Retina (tissue), 1 donor: ENCODE measurements at regions not wholly inside any gene's neighbourhood (a gene's known extent, or its start where the extent isn't known, plus 50 kb on each side); places are given as distances from the start of the nearest gene placed in this dataset.
"Not testable (repeated sequence)": the region's sequence is repeated elsewhere in the genome, so short reads cannot be mapped to it uniquely, and the experiment has no call there.

Experiments used
- DNase-seq: peaks from one replicate; pipeline ENCODE4 v3.0.0-alpha.2; 2016

DNA sequence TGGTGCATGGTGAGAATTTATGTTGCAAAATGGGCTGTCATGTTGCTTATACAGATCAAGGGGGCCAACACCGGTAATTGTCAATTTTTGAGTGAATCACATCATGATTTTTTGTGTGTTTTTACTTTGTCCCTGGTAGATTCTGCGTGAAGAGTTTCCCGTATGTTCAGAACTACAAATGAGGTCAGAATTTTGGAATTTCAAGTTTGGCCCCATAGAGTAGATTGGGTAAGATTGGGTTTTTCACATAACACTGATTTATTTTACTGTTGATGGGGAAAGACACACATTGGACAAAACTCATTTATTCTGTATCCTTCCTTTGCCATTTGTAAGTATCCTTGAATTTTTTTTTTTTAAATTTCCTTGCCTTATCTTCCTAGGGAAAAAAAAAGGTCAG is 158.5 kb upstream of the MXRA5 start:
- no peak for DNase-seq

DNA sequence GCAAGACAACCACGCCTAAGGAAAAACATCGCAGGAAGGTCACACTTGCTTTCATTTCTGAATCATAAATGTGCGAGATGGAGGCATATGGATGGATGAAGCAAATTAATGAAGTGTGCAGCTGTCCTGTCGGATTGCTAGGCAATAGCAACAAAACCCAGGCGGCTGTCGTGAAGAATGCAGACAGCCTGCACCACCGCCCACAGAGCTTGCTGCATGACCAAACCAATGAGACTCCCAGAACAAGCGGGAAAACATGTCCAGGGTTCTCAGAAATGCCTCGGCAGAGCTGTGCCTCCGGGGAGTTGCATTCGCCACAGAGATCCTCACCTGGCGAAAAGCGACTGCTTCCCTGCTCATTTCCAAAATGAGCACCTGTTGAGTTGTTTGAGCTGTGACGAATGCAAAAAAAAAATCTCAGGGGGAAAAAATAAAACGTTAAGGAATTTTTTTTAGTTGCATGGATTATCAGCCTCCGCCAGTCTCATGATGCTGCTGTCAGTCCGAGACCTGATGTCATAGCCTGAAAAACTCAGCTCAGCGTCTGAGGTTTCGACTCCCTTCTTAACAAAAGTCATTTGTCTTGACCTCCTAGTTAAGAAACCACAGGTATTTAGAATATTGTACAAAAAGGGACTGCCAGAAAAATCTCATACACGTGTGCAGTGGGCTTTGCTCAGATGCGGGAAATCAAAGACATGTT is 155.5 kb upstream of the MXRA5 start:
- peak; percentile 56 for DNase-seq

GRCh38 chrX:3495836-3496769 is 149.7 kb upstream of the MXRA5 start:
- not testable (repeated sequence) for DNase-seq

DNA sequence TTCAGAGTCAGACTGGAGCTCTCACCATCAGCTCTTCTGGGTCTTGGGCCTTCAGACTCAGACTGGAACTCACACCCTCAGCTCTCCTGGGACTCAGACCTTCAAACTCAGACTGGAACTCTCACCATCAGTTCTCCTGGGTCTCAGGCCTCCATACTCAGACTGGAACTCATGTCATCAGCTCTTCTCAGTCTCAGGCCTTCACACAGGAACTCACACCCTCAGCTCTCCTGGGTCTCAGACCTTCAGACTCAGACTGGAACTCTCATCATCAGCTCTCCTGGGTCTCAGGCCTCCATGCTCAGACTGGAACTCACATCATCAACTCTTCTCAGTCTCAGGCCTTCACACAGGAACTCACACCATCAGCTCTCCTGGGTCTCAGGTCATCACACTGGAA is 147.2 kb upstream of the MXRA5 start:
- DNase-seq: no peak

DNA sequence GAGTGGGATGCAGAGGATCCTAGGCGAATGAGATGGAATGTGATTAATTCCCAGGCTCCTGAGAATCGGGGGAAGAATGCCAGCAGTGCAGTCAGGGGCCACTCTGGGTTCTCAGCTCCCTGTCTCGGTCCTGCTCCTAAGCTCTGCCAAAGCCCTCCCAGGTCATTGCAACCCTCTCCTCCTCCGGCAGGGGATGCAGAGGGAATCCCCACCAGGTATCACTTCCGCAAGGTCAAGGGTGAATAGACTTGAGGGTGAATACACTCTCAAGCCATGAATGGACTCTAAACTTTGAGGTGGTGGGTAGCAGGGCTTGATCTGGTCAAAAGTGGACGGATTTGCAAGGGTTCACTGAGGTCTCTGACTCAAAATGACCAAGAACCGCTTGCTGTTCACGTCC is 139.3 kb upstream of the MXRA5 start:
- no peak for DNase-seq

GRCh38 chrX:3479026-3479425 is 132.6 kb upstream of the MXRA5 start:
- DNase-seq: no peak

- DNase-seq: no peak
Measured at GRCh38 chrX:3476973-3477372, 130.5 kb upstream of the MXRA5 start.

DNA sequence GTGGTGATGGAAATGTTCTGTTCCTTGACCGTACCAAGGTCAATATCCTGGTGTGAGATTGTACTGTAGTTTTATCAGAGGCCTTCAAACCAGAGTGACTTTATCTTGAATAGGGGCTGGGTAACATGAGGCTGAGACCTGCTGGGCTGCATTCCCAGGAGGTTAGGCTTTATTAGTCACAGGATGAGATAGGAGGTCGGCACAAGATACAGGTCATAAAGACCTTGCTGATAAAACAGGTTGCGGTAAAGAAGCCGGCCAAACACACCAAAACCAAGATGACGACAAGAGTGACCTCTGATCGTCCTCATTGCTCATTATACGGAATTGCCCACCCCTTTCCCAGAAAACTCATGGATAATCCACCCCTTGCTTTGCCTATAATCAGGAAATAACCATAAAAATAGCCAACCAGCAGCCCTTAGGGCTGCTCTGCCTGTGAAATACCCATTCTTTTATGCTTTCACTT is 123.8 kb upstream of the MXRA5 start:
- DNase-seq: not testable (repeated sequence)

GRCh38 chrX:3468031-3468430 is 121.6 kb upstream of the MXRA5 start:
- DNase-seq: no peak

DNA sequence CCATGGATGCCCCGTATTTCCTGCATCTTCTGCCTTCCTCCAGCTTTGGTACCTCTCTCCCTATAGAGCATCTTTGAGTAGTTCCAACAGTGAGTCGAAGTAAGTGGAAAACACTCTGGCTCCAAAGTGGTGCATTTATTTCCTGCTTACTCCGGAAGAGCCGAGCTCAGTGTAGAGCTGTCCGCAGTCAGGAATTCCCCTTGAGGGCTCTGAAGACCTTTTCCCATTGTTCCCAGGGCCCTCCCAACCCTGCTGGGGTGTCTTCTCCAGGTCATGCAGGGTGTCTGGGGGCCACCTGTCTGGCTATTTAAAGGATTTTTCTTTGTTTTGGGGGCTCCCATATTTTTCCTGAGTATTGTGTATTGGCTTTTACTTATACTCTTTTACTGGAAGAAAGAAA is 118.6 kb upstream of the MXRA5 start:
- DNase-seq: no peak

GRCh38 chrX:3462166-3462508 is 115.7 kb upstream of the MXRA5 start:
- DNase-seq: no peak

GRCh38 chrX:3461397-3462165 is 115.1 kb upstream of the MXRA5 start:
- no peak for DNase-seq

DNA sequence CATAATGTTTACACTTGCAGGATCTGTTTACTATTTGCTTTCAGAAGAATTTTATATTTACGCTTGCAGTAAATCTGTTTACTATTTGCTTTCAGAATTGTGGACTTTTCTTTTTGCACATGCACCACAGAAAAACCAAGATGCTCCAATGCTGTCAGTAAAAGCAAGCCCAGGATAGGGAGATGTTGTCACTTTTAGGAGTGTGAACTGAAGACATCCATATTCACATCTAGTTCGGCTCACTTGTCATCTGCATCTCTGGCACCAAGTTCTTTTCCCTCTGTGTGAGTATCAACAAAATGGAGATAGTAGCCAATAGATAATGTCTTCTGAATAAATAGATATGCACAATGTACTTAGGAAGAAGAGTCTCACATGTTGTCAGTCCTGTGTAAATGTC is 109.3 kb upstream of the MXRA5 start:
- DNase-seq: no peak

DNA sequence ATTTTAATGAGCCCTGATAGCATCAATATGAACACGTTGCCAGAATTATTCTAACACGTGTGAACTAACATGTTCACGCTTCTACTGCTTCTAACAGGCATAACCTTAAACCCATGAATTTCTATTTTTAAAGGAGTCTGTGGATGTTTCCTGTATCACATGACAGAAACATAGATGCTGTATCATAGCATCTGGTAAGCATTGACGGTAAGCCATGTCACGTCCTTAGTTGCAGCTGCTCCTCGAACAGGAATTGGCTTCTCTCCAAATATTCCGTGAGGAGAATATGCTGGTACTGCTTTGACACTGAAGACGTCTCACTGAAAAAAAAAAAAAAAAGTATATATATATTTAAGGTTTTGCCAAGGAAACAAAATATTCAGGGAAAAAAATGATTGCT is 105.1 kb upstream of the MXRA5 start:
- no peak for DNase-seq

GRCh38 chrX:3450881-3451570 is 104.6 kb upstream of the MXRA5 start:
- DNase-seq: no peak

- DNase-seq: no peak
Measured at GRCh38 chrX:3449287-3449686, 102.8 kb upstream of the MXRA5 start.

GRCh38 chrX:3448563-3448962 is 102.1 kb upstream of the MXRA5 start:
- no peak for DNase-seq

DNA sequence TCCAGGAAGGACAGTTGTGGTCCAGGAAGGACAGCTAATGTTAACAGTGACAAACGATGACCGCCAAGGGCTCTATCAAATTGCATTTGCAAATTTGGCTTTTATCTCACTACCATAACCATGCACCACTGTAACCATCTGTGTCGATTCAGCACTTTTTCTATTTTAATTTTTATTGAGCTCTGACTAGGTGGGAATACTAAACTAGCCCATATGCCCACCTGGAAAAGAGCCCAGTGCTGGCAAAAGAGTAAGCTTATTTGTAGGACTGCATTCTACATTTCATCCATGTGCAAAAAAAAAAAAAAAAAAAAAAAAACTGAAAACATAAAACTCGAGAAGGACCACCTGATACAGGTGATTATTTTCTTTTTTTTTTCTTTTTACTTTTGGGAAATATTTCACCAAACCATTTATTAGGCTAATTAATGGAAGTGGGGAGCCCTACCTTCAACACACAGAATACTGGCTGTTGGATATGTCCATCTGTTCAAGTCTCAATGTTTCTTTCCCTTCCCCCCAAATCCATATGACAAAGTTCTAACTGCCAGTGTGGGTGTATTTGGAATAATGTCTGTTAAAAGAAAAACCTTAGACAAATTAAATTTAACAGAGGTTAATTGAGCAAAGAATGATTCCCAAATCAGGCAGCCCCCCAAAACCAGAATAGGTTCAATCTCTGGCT is 99.5 kb upstream of the MXRA5 start:
- no peak for DNase-seq

GRCh38 chrX:3443184-3443583 is 96.7 kb upstream of the MXRA5 start:
- DNase-seq: no peak

DNA sequence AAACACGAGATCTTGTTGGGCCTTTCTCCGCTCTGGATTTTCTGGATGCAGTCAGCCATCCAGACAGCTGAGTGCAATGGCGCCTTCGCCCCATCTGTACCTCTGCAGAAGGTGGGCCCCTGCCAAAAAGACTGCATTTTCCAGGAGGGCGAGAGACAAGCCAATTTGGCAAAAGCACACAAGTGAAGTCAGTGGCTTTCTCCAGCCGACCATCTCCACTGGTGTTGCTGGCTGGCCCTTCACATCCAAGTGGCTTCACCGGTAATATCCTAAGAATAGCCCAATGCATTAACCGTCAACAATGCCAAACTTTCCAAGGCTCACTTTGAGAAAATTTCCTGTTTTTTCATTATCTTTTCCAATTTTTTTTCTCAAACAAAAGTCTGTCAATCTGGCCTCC is 96.2 kb upstream of the MXRA5 start:
- DNase-seq: no peak

DNA sequence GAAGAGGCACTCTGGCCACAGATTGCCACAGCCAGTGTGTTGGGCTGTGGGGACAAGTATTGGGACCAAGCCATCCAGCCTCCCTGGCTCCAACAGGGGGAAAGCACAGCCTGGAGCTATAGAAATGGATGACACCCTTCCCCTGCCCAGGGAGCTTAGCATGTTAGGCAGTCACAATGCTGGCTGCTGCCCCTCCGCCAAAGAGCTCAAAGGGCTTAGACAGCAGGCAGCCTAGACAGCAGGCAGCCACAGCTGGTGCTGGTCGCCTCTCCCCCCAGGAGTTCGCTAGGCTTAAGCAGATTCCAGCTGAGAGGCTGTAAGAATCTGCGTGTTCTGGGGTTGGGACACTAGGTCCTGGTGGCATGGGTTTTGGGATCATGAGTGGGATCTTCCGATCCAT is 94.5 kb upstream of the MXRA5 start:
- DNase-seq: no peak

- not testable (repeated sequence) for DNase-seq
Measured at GRCh38 chrX:3435916-3436315, 89.5 kb upstream of the MXRA5 start.
